ENCODE measurements at regions not wholly inside any gene's neighbourhood (a gene's known extent, or its start where the extent isn't known, plus 50 kb on each side); places are given as distances from the start of the nearest gene placed in this dataset.

DNA sequence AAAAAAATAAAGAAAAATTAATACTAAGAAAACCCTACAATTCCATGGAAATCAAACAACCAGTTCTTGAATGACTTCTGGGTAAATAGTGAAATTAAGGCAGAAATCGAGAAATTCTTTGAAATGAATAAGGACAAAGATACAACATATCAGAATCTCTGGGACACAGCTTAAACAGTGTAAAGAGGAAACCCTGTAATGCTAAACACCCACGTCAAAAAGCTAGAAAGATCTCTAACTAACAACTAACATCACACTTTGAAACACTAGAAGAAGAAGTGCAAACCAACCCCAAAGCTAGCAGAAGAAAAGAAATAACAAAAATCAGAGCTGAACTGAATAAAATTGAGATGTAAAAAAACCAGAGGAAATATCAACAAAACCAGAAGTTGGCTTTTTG, 114.6 kb upstream of the CD180 start:
- in situ Hi-C loops (cut with HindIII; ENCODE audit: low pct_unique_long_range_greater_than_20kb, low sequenced_read_pairs): no loop called here
- no peak for DNase-seq (ENCODE audit: low read depth, low spot score)

DNA sequence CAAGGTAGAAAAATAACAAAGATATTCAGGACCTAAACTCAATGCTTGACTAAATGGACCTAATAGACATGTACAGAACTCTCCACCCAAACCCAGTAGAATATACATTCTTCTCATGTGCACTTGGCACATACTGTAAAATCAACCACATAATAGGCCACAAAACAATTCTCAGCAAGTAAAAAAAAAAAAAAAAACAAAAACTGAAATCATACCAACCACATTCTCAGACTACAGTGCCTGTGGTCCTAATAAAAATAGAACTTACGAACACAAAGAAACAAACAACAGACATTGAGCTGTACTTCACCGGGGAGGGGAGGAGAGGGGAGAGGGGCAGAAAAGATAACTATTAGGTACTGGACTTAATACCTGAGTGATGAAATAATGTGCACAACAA, 114.1 kb upstream of the CD180 start:
- DNase-seq (ENCODE audit: low read depth, low spot score): no peak
- in situ Hi-C loops (cut with HindIII; ENCODE audit: low pct_unique_long_range_greater_than_20kb, low sequenced_read_pairs): no loop called here

DNA sequence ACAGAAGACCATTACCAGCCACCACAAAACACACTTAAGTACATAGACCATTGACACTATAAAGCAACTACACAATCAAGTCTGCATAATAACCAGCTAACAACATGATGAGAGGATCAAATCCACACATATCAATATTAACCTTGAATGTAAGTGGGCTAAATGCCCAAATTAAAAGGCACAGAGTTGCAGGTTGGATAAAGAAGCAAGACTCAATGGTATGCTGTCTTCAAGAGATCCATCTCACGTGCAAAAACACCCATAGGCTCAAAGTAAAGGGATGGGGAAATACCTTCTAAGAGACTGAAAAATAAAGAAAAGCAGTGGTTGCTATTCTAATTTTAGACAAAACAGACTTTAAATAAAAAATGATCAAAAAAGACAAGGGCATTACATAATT, 113.6 kb upstream of the CD180 start:
- no peak for DNase-seq (ENCODE audit: low read depth, low spot score)
- in situ Hi-C loops (cut with HindIII; ENCODE audit: low pct_unique_long_range_greater_than_20kb, low sequenced_read_pairs): no loop called here

DNA sequence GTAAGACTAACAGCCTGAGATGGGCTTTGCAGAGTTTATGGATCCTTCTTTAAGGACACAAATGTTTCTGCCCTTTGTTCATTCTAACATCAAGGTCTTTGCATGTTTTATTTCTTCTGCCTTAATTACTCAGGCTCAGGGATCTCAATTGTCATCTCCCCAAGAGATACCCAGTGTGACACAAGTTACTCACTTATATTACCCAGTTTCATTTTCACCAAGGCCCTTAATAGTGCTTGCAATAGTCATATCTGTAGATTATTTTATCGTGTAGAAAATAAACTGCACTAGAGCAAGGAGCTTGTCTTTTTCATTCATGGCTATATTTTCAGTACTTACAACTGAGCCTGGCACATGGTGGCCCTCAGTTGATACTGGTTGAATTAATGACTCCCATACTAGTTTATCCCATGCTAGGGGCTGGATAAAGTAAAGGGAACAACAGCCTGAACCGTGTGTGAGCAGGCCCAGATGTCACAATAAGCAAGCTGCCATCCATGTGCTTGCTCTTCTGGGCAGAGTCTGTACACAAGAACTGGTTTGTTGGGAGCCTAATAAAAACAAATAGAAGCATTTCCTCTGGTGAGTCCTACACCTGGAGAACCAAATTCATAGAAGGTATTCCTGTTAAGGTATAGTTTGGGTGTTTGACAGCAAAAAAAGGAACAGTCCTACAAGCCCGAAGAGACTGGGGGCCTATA, 112.5 kb upstream of the CD180 start:
- no peak for DNase-seq (ENCODE audit: low read depth, low spot score)
- in situ Hi-C loops (cut with HindIII; ENCODE audit: low pct_unique_long_range_greater_than_20kb, low sequenced_read_pairs): no loop called here

DNA sequence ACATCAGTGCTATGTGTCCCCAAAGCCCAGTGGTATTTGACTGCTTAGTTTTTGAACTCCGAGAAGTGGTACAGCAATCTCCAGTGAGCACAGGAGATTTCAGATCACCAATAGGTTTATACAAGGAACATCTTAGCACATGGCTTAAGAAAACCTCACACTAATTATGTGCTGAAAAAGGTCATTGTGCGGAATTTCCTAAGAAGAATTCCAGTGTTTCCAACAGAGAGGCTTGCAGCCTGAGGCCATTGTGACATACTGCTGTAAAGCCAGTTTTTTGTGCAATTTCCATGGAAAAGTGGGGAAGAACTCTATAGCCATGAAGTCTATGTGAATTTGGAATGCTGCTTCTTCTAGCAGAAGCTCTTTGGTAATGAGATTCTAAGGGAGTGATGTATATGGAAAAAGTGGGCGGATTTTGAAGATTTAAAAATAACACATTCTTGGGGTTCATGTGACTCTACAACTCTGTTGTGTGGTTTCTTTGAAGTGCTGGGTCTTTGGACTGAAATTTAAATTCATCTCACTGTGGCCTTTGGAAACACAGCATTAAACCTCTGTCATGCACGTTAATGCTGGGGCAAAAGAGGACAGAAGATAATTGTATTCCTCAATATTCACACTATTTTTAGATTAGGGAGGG, 110.5 kb upstream of the CD180 start:
- DNase-seq (ENCODE audit: low read depth, low spot score): peak; percentile 88

DNA sequence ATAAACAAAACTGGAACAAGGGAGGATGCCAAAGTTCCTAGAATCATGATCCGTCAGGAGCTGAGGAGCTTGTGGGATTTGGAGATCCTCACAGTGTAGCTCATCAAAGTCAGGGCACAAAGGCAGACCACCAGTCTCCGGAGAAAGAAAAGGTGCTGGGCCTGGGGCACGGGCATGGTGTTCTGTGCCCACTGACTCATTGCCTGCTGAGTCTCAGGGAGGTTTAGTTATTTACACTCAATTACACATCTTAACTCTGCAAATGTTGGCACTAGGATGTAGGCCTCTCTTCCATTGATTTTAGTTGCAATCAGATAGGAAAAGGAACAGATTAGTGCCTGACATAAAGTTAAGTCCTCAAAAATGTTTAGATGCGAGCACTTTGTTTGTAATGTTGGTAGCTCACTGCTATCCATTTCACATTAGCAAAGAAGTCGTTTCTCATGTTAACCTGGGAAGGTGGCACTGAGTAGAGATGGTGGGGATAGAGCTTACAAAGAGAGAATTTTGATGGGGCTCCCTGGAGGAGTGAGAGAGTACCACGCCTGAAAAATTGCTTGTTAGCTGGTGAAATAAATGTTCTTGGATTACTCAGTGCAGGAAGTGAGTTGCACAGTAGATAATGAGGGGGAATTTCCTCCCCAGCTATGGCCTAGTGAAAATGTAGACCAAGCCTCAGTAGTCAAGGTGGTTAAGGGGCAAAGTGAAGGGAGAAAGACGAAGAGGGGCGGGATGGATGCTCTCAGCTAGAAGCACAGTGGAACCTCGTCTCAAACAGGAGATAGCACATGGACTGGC, 109.5 kb upstream of the CD180 start:
- DNase-seq (ENCODE audit: low read depth, low spot score): no peak
- in situ Hi-C loops (cut with HindIII; ENCODE audit: low pct_unique_long_range_greater_than_20kb, low sequenced_read_pairs): no loop called here

More for the DNA sequence above, 110.5 kb upstream of the CD180 start:
- in situ Hi-C loops (cut with HindIII; ENCODE audit: low pct_unique_long_range_greater_than_20kb, low sequenced_read_pairs): no loop called here

- in situ Hi-C loops (cut with HindIII; ENCODE audit: low pct_unique_long_range_greater_than_20kb, low sequenced_read_pairs): no loop called here
- DNase-seq (ENCODE audit: low read depth, low spot score): no peak
These were observed 108.8 kb upstream of the CD180 start for GRCh38 chr5:67305401-67305800.

DNA sequence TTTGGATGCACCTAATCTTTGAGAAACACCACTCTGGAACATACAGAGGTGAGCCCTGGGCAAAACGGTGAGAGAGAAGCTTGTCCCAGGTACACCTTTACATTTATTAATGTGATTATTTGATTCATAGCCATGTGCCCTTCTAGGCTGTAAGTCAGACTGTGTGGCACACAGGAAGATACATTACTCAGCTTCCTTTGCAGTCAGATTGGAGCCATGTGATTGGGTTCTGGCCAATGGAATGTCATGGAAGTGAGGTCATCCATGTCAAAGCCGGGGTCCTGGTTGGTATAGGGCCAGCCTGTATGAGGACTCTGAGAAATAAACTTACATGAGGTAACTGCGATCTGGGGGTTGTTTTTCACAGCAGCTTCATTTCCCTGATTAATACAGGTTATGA, 106.8 kb upstream of the CD180 start:
- DNase-seq (ENCODE audit: low read depth, low spot score): no peak
- in situ Hi-C loops (cut with HindIII; ENCODE audit: low pct_unique_long_range_greater_than_20kb, low sequenced_read_pairs): no loop called here

GRCh38 chr5:67301285-67301903, 104.8 kb upstream of the CD180 start:
- DNase-seq (ENCODE audit: low read depth, low spot score): peak; percentile 42
- in situ Hi-C loops (cut with HindIII; ENCODE audit: low pct_unique_long_range_greater_than_20kb, low sequenced_read_pairs): no loop called here

DNA sequence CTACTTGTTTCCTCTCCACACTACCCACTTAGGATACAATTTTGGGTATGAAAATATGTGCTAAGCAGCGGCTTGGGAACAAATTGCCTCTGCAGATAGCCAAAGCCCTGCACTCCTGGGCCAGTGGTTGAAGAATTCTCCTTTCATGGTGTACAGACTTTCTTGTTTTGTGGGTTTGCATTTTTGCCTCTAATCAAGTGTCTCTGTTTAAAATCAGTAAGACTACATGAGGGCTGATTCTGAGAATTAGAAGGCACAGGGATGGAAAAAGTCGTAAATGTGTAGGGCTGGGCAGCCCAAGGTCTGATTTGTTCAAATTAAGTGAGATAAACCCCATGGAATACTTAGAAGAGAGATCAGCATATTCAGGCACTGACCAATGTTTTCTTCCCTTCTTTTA, 103.7 kb upstream of the CD180 start:
- DNase-seq (ENCODE audit: low read depth, low spot score): no peak
- in situ Hi-C loops (cut with HindIII; ENCODE audit: low pct_unique_long_range_greater_than_20kb, low sequenced_read_pairs): no loop called here

- in situ Hi-C loops (cut with HindIII; ENCODE audit: low pct_unique_long_range_greater_than_20kb, low sequenced_read_pairs): no loop called here
- DNase-seq (ENCODE audit: low read depth, low spot score): no peak
These were observed 102.7 kb upstream of the CD180 start for GRCh38 chr5:67299231-67299735.

DNA sequence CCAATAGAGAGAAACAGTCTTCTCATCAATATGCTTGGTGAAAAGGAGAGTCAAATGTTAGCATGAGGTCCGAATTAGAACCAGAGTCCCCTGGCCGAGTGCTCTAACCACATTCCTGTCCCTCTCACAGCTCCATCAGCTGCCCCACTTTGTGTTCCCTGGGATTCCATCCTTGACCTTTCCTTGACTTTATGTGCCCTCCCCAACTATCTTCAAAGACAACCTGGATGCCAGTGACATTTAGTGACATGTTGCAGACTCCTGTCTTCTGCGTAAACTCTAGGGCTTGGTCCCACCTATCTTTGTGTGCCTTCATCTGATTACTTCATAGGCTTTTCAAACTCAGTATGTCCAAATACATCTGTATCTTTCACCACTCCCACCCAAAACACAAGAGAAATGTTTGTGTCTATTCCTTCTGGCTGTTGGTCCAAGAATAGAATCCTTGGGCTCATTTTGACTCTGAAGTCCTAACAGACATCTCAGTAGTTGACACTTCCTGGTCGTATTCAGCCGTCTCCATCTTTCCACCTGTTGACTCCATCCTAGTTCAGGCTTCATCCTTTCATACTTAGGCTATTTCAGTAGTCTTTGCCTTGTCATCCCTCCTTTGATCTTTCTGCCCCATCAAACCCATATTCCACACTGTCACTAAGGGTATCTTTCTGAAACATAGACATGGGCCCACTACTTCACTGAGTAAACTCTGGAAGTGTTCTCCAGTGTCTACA, 101.4 kb upstream of the CD180 start:
- in situ Hi-C loops (cut with HindIII; ENCODE audit: low pct_unique_long_range_greater_than_20kb, low sequenced_read_pairs): no loop called here
- DNase-seq (ENCODE audit: low read depth, low spot score): no peak

GRCh38 chr5:67297376-67297775, 100.8 kb upstream of the CD180 start:
- DNase-seq (ENCODE audit: low read depth, low spot score): no peak
- in situ Hi-C loops (cut with HindIII; ENCODE audit: low pct_unique_long_range_greater_than_20kb, low sequenced_read_pairs): no loop called here

- DNase-seq (ENCODE audit: low read depth, low spot score): no peak
- in situ Hi-C loops (cut with HindIII; ENCODE audit: low pct_unique_long_range_greater_than_20kb, low sequenced_read_pairs): no loop called here
These were observed 97.8 kb upstream of the CD180 start for GRCh38 chr5:67294266-67294938.

DNA sequence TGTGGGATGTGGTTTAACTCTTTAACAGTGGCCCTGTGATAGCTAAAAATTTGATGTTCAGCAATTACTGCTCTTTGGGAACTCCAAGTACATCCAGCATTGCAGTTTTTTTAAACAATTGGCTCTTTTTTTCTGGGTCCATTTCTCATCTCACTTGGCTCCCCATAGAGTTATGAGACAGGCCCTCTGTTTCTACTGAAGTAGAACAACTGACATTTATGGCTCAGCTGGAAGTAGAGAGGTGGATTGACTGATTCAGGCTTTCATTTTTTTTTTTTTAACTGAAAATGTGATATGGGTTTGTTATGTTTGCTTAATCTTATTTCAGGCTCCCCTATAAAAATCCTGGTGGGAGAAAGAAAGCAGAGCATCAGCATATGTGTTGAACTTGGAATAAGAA, 96.6 kb upstream of the CD180 start:
- in situ Hi-C loops (cut with HindIII; ENCODE audit: low pct_unique_long_range_greater_than_20kb, low sequenced_read_pairs): no loop called here
- peak; percentile 61 for DNase-seq (ENCODE audit: low read depth, low spot score)

DNA sequence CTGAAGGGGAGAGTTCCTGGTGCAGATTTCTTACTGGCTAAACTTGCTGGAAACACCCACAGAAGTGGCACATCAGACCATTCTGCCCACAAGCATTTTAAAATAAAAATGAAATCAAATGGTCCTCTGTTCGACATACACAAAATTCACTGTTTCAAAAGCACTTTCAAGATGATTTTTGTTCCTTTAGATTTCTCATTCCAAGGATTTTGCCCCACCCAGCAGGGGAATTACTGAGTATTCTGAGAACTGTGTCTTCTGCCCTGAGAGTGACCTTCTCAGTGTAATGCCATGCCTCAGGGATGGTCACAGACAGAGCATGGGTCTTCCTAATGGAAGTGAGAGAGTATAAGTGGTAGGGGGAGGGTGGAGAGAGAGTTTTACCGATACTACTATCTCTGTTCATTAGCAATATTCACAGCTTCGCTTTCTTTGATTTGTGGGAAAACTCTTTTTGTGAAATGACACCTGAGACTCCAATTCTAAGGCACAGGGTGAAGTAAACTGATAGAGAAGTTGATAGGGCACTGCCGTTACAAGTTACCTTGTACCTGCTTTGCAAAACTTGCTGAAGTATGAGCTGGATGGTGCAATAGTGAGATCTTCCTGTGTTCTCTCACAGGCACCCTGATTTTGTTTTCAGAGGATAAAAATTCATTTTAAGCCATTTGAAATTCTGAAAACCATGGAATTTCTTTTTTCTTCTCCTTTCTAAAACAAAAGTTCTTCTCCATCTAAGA, 95.8 kb upstream of the CD180 start:
- no peak for DNase-seq (ENCODE audit: low read depth, low spot score)
- in situ Hi-C loops (cut with HindIII; ENCODE audit: low pct_unique_long_range_greater_than_20kb, low sequenced_read_pairs): no loop called here

All from SK-MEL-5 (cell line).